WTC11 (cell line): ENCODE measurements at regions not wholly inside any gene's neighbourhood (a gene's known extent, or its start where the extent isn't known, plus 50 kb on each side); places are given as distances from the start of the nearest gene placed in this dataset.

Experiments
- ATAC-seq: fragments of 200-7000 bp; cut with Tn5 transposase; 2 replicates; pipeline ENCODE4 v1.10.0; 2021; ENCODE audit warnings: mild to moderate bottlenecking, moderate library complexity
- CTCF ChIA-PET: fragments of 300-600 bp; sonication (Branson Sonifier 250); formaldehyde crosslinking; loops from one replicate; lab custom pipeline; 2021; ENCODE audit warnings: antibody characterized with exemption; lab: Charles Lee
- POLR2A ChIA-PET: fragments of 350-600 bp; sonication (Branson Sonifier 250); formaldehyde crosslinking; loops from one replicate; lab custom pipeline; 2021; ENCODE audit warnings: antibody characterized with exemption; lab: Charles Lee
- DNase-seq: peaks from one replicate; pipeline ENCODE4 v3.0.0; 2021; ENCODE audit warnings: low spot score
- H3K27ac Mint-ChIP-seq: 2 replicates; pipeline ENCODE4 v1.8.0; 2021; ENCODE audit warnings: mixed read lengths
- H3K27me3 Mint-ChIP-seq: 2 replicates; pipeline ENCODE4 v1.8.0; 2021; ENCODE audit warnings: low read depth, mild to moderate bottlenecking, moderate library complexity, mixed read lengths
- H3K36me3 Mint-ChIP-seq: 2 replicates; pipeline ENCODE4 v1.8.0; 2021; ENCODE audit warnings: mixed read lengths
- H3K4me1 Mint-ChIP-seq: 2 replicates; pipeline ENCODE4 v1.8.0; 2022; ENCODE audit warnings: mixed read lengths
- H3K4me3 Mint-ChIP-seq: 2 replicates; pipeline ENCODE4 v1.8.0; 2021; ENCODE audit warnings: mild to moderate bottlenecking, moderate library complexity, mixed read lengths
- H3K9me3 Mint-ChIP-seq: 2 replicates; pipeline ENCODE4 v1.8.0; 2021; ENCODE audit warnings: mixed read lengths
- CREB1 ChIP-seq: sonication (generic); formaldehyde crosslinking; IDR thresholded peaks from 2 replicates; pipeline ENCODE4 v1.8.0; 2023; ENCODE audit warnings: mild to moderate bottlenecking, missing genetic modification reagents
- GTF2I ChIP-seq: fragments of 250-450 bp; sonication (Bioruptor Pico); conservative IDR thresholded peaks from 2 replicates; pipeline ENCODE4 v1.4.0; 2021; ENCODE audit warnings: mild to moderate bottlenecking
- IRF2 ChIP-seq: sonication (generic); formaldehyde crosslinking; IDR thresholded peaks from 2 replicates; pipeline ENCODE4 v1.8.0; 2022; ENCODE audit warnings: low read depth, missing genetic modification reagents, borderline replicate concordance
- NFE2L1 ChIP-seq: sonication (generic); formaldehyde crosslinking; IDR thresholded peaks from 2 replicates; pipeline ENCODE4 v1.8.1; 2023; ENCODE audit warnings: missing genetic modification reagents
- NR1H2 ChIP-seq: sonication (generic); formaldehyde crosslinking; IDR thresholded peaks from 2 replicates; pipeline ENCODE4 v1.9.0; 2021; ENCODE audit warnings: mild to moderate bottlenecking, moderate library complexity, missing genetic modification reagents
- SOX15 ChIP-seq: fragments of 250-450 bp; sonication (Bioruptor Pico); IDR thresholded peaks from 2 replicates; pipeline ENCODE4 v1.9.0; 2021; ENCODE audit warnings: mild to moderate bottlenecking
- TP53 ChIP-seq: sonication (generic); formaldehyde crosslinking; IDR thresholded peaks from 2 replicates; pipeline ENCODE4 v1.8.1; 2023; ENCODE audit warnings: mild to moderate bottlenecking, missing genetic modification reagents
- ZNF232 ChIP-seq: sonication (generic); formaldehyde crosslinking; IDR thresholded peaks from 2 replicates; pipeline ENCODE4 v1.8.0; 2022; ENCODE audit warnings: mild to moderate bottlenecking, missing genetic modification reagents
- ZNF317 ChIP-seq: sonication (generic); formaldehyde crosslinking; IDR thresholded peaks from 2 replicates; pipeline ENCODE4 v1.8.1; 2023; ENCODE audit warnings: low read depth, mild to moderate bottlenecking, moderate library complexity, missing genetic modification reagents, borderline replicate concordance
- ZNF671 ChIP-seq: fragments of 250-450 bp; sonication (Bioruptor Pico); IDR thresholded peaks from 2 replicates; pipeline ENCODE4 v1.8.0; 2021; ENCODE audit warnings: mild to moderate bottlenecking
- TF ChIP-seq, protein P1 (sequence below): sonication (generic); formaldehyde crosslinking; IDR thresholded peaks from 2 replicates; pipeline ENCODE4 v1.8.0; 2022; ENCODE audit warnings: mild to moderate bottlenecking, missing genetic modification reagents
- TF ChIP-seq, protein P2 (sequence below): sonication (generic); formaldehyde crosslinking; IDR thresholded peaks from 2 replicates; pipeline ENCODE4 v1.8.1; 2022; ENCODE audit warnings: missing genetic modification reagents, borderline replicate concordance
- TF ChIP-seq, protein P3 (sequence below): sonication (generic); formaldehyde crosslinking; IDR thresholded peaks from 2 replicates; pipeline ENCODE4 v1.8.1; 2023; ENCODE audit warnings: mild to moderate bottlenecking, missing genetic modification reagents, borderline replicate concordance
- TF ChIP-seq, protein P4 (sequence below): fragments of 200-600 bp; IDR thresholded peaks from 2 replicates; pipeline ENCODE4 v1.8.0; 2022; ENCODE audit warnings: antibody characterized with exemption
- TF ChIP-seq, protein P5 (sequence below): sonication (generic); formaldehyde crosslinking; IDR thresholded peaks from 2 replicates; pipeline ENCODE4 v1.8.1; 2022; ENCODE audit warnings: mild to moderate bottlenecking, moderate library complexity, missing genetic modification reagents
- TF ChIP-seq, protein P6 (sequence below): fragments of 250-450 bp; sonication (Bioruptor Pico); IDR thresholded peaks from 2 replicates; pipeline ENCODE4 v1.9.0; 2021; ENCODE audit warnings: mild to moderate bottlenecking, borderline replicate concordance
- TF ChIP-seq, protein P7 (sequence below): fragments of 250-450 bp; sonication (Bioruptor Pico); conservative IDR thresholded peaks from 2 replicates; pipeline ENCODE4 v1.9.0; 2021; ENCODE audit warnings: mild to moderate bottlenecking
- TF ChIP-seq, protein P8 (sequence below): sonication (generic); formaldehyde crosslinking; IDR thresholded peaks from 2 replicates; pipeline ENCODE4 v1.8.1; 2023; ENCODE audit warnings: mild to moderate bottlenecking, missing genetic modification reagents, moderate library complexity

DNA sequence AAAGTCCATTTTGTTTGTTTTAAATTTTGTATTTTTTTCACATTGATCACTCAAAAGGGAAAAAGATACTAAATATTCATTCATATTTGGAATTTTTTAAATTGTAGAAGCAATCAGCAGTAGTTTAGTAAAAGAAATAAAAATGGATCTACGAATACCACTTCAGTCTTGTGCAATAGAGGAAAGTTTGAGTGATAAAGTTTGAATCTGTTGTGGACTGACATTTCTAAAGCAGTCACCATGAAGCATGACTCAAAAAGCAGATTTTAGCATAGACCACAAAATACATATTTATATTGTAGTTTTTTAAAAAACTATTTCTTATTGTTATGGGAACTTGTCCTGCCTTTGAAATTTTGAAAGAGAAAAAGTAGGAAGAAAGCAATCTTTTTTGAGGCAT is 520.5 kb upstream of the ZEB2 start:
- H3K4me1 Mint-ChIP-seq = peaks cover 15% of the 10 kb centered on the region
- H3K27ac Mint-ChIP-seq = no peak overlapping the region
- no peaks in the 10 kb centered on the region for H3K9me3 Mint-ChIP-seq
- no peaks in the 10 kb centered on the region for H3K27me3 Mint-ChIP-seq
- DNase-seq (no peak), ATAC-seq (no peak)
- TF ChIP-seq, protein P1, sequence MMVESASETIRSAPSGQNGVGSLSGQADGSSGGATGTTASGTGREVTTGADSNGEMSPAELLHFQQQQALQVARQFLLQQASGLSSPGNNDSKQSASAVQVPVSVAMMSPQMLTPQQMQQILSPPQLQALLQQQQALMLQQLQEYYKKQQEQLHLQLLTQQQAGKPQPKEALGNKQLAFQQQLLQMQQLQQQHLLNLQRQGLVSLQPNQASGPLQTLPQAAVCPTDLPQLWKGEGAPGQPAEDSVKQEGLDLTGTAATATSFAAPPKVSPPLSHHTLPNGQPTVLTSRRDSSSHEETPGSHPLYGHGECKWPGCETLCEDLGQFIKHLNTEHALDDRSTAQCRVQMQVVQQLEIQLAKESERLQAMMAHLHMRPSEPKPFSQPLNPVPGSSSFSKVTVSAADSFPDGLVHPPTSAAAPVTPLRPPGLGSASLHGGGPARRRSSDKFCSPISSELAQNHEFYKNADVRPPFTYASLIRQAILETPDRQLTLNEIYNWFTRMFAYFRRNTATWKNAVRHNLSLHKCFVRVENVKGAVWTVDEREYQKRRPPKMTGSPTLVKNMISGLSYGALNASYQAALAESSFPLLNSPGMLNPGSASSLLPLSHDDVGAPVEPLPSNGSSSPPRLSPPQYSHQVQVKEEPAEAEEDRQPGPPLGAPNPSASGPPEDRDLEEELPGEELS (CRISPR knock-in tag) = no peak
- TF ChIP-seq ZNF671 (CRISPR knock-in tag) (no peak), TP53 (CRISPR knock-in tag) (no peak), IRF2 (CRISPR knock-in tag) (no peak), ZNF317 (CRISPR knock-in tag) (no peak), ZNF232 (CRISPR knock-in tag) (no peak), NR1H2 (CRISPR knock-in tag) (no peak), SOX15 (no peak), NFE2L1 (CRISPR knock-in tag) (no peak), GTF2I (CRISPR knock-in tag) (no peak)
- TF ChIP-seq, protein P2, sequence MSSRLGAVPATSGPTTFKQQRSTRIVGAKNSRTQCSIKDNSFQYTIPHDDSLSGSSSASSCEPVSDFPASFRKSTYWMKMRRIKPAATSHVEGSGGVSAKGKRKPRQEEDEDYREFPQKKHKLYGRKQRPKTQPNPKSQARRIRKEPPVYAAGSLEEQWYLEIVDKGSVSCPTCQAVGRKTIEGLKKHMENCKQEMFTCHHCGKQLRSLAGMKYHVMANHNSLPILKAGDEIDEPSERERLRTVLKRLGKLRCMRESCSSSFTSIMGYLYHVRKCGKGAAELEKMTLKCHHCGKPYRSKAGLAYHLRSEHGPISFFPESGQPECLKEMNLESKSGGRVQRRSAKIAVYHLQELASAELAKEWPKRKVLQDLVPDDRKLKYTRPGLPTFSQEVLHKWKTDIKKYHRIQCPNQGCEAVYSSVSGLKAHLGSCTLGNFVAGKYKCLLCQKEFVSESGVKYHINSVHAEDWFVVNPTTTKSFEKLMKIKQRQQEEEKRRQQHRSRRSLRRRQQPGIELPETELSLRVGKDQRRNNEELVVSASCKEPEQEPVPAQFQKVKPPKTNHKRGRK (CRISPR knock-in tag) = no peak
- TF ChIP-seq, protein P3, sequence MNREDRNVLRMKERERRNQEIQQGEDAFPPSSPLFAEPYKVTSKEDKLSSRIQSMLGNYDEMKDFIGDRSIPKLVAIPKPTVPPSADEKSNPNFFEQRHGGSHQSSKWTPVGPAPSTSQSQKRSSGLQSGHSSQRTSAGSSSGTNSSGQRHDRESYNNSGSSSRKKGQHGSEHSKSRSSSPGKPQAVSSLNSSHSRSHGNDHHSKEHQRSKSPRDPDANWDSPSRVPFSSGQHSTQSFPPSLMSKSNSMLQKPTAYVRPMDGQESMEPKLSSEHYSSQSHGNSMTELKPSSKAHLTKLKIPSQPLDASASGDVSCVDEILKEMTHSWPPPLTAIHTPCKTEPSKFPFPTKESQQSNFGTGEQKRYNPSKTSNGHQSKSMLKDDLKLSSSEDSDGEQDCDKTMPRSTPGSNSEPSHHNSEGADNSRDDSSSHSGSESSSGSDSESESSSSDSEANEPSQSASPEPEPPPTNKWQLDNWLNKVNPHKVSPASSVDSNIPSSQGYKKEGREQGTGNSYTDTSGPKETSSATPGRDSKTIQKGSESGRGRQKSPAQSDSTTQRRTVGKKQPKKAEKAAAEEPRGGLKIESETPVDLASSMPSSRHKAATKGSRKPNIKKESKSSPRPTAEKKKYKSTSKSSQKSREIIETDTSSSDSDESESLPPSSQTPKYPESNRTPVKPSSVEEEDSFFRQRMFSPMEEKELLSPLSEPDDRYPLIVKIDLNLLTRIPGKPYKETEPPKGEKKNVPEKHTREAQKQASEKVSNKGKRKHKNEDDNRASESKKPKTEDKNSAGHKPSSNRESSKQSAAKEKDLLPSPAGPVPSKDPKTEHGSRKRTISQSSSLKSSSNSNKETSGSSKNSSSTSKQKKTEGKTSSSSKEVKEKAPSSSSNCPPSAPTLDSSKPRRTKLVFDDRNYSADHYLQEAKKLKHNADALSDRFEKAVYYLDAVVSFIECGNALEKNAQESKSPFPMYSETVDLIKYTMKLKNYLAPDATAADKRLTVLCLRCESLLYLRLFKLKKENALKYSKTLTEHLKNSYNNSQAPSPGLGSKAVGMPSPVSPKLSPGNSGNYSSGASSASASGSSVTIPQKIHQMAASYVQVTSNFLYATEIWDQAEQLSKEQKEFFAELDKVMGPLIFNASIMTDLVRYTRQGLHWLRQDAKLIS (CRISPR knock-in tag) = no peak
- TF ChIP-seq, protein P4, sequence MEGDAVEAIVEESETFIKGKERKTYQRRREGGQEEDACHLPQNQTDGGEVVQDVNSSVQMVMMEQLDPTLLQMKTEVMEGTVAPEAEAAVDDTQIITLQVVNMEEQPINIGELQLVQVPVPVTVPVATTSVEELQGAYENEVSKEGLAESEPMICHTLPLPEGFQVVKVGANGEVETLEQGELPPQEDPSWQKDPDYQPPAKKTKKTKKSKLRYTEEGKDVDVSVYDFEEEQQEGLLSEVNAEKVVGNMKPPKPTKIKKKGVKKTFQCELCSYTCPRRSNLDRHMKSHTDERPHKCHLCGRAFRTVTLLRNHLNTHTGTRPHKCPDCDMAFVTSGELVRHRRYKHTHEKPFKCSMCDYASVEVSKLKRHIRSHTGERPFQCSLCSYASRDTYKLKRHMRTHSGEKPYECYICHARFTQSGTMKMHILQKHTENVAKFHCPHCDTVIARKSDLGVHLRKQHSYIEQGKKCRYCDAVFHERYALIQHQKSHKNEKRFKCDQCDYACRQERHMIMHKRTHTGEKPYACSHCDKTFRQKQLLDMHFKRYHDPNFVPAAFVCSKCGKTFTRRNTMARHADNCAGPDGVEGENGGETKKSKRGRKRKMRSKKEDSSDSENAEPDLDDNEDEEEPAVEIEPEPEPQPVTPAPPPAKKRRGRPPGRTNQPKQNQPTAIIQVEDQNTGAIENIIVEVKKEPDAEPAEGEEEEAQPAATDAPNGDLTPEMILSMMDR = no peak
- H3K36me3 Mint-ChIP-seq = no peaks in the 10 kb centered on the region
- H3K4me3 Mint-ChIP-seq = no peak overlapping the region
- ChIA-PET CTCF (no interaction called here), POLR2A (no interaction called here)

DNA sequence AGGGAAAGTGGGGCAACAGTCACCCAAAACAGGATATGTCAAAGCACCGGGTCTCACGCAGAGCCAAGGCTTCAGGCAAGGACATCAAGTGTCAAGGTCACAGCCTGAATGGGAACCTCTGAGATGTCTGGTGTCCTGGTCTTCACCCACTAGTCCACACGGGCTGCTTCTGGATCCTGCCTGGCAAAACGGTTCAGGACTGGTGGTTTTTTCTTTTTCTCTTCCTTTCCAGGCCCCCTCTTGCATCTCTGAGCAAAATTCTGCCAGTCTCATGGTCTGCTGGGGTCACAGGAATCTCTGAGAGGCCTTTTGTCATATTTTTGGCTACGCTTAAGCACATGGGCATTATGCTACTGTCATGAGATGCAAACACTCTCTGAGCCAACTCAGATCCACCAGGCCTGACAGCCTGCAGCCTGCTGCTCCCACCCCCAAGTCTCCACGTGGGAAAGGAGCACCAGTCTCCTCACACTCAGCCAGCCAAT is 518.2 kb upstream of the ZEB2 start:
- no peak for DNase-seq
- no peaks in the 10 kb centered on the region for H3K27me3 Mint-ChIP-seq
- no peak overlapping the region for H3K4me3 Mint-ChIP-seq
- H3K4me1 Mint-ChIP-seq = peaks cover 15% of the 10 kb centered on the region
- H3K27ac Mint-ChIP-seq = no peak overlapping the region; the same call in 1 of the 2 replicates
- no peaks in the 10 kb centered on the region for H3K36me3 Mint-ChIP-seq
- ChIA-PET CTCF (no interaction called here), POLR2A (no interaction called here)
- no peaks in the 10 kb centered on the region for H3K9me3 Mint-ChIP-seq
- ATAC-seq = no peak; the same call in 1 of the 2 replicates
- TF ChIP-seq CREB1 (CRISPR knock-in tag) (no peak), ZNF317 (CRISPR knock-in tag) (no peak)
- TF ChIP-seq, protein P5, sequence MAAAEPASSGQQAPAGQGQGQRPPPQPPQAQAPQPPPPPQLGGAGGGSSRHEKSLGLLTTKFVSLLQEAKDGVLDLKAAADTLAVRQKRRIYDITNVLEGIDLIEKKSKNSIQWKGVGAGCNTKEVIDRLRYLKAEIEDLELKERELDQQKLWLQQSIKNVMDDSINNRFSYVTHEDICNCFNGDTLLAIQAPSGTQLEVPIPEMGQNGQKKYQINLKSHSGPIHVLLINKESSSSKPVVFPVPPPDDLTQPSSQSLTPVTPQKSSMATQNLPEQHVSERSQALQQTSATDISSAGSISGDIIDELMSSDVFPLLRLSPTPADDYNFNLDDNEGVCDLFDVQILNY = no peak
- TF ChIP-seq, protein P6, sequence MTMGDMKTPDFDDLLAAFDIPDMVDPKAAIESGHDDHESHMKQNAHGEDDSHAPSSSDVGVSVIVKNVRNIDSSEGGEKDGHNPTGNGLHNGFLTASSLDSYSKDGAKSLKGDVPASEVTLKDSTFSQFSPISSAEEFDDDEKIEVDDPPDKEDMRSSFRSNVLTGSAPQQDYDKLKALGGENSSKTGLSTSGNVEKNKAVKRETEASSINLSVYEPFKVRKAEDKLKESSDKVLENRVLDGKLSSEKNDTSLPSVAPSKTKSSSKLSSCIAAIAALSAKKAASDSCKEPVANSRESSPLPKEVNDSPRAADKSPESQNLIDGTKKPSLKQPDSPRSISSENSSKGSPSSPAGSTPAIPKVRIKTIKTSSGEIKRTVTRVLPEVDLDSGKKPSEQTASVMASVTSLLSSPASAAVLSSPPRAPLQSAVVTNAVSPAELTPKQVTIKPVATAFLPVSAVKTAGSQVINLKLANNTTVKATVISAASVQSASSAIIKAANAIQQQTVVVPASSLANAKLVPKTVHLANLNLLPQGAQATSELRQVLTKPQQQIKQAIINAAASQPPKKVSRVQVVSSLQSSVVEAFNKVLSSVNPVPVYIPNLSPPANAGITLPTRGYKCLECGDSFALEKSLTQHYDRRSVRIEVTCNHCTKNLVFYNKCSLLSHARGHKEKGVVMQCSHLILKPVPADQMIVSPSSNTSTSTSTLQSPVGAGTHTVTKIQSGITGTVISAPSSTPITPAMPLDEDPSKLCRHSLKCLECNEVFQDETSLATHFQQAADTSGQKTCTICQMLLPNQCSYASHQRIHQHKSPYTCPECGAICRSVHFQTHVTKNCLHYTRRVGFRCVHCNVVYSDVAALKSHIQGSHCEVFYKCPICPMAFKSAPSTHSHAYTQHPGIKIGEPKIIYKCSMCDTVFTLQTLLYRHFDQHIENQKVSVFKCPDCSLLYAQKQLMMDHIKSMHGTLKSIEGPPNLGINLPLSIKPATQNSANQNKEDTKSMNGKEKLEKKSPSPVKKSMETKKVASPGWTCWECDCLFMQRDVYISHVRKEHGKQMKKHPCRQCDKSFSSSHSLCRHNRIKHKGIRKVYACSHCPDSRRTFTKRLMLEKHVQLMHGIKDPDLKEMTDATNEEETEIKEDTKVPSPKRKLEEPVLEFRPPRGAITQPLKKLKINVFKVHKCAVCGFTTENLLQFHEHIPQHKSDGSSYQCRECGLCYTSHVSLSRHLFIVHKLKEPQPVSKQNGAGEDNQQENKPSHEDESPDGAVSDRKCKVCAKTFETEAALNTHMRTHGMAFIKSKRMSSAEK = no peak
- TF ChIP-seq, protein P7, sequence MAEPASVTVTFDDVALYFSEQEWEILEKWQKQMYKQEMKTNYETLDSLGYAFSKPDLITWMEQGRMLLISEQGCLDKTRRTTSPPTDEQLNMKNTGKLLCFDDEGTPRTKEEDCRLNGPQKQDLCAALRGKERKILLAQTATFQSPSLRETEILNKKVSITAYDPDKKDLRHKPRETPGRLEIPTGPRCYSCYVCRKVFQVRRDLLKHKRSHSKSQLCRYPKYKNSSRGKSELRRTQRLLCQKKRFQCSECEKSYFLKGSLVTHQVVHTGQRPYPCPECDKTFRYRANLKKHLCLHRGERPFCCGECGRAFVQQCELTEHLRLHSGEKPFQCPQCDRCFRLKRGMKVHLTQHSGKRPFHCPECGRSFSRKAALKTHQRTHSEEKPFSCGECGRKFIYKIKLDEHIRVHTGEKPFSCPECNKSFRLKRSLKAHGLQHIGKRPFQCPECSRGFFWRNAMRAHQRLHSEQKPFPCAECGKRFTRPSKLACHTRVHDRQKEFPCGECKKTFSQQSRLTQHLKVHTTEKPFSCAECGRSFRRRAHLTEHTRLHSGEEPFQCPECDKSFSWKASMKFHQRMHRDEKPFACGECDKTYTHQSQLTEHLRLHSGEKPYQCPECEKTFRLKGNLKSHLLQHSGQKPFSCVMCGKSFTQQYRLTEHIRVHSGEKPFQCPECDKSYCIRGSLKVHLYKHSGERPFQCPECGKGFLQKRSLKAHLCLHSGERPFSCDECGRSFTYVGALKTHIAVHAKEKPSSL (CRISPR knock-in tag) = no peak
- TF ChIP-seq, protein P8, sequence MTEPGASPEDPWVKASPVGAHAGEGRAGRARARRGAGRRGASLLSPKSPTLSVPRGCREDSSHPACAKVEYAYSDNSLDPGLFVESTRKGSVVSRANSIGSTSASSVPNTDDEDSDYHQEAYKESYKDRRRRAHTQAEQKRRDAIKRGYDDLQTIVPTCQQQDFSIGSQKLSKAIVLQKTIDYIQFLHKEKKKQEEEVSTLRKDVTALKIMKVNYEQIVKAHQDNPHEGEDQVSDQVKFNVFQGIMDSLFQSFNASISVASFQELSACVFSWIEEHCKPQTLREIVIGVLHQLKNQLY (CRISPR knock-in tag) = no peak
